HCT116 (cell line): ENCODE measurements at regions not wholly inside any gene's neighbourhood (a gene's known extent, or its start where the extent isn't known, plus 50 kb on each side); places are given as distances from the start of the nearest gene placed in this dataset.

Experiments used
- ATAC-seq: fragments of 200-7000 bp; cut with Tn5 transposase; 2 replicates; pipeline ENCODE4 v1.9.1; 2020; ENCODE audit warnings: mild to moderate bottlenecking, moderate library complexity
- BruUV-seq: library from RNA; stranded (reverse); fragments of 400-500 nt; replicated peaks from 2 replicates; lab custom pipeline; 2021; lab: Mats Ljungman, UMichigan
- CTCF ChIA-PET: fragments of 300-600 bp; sonication (Branson Sonifier 250); formaldehyde crosslinking; loops from one replicate; lab custom pipeline; 2021; ENCODE audit warnings: antibody characterized with exemption; lab: Charles Lee
- POLR2A ChIA-PET: fragments of 300-600, 350-600 bp; sonication (Branson Sonifier 250); formaldehyde crosslinking; loops from one replicate; lab custom pipeline; 2021; ENCODE audit warnings: antibody characterized with exemption; lab: Charles Lee
- RAD21 ChIA-PET, 2 experiments: fragments of 300-600 bp; sonication (Branson Sonifier 250); formaldehyde crosslinking; loops; one replicate each; lab custom pipeline; 2023; ENCODE audit warnings: low total read pairs in 2 of 2; ENCODE audit not compliant: uncharacterized antibody in 2 of 2, unreplicated experiment in 2 of 2, low non-redundant PET in 1 of 2; lab: Charles Lee
- DNase-seq: peaks from one replicate; pipeline ENCODE4 v3.0.0-alpha.2; 2010; ENCODE audit warnings: low read depth, low spot score
- H2AFZ ChIP-seq: fragments of 200-600 bp; shearing (Covaris generic), sonication (generic); 2 replicates; pipeline ENCODE4 v1.6.1; 2017; ENCODE audit warnings: low read depth, mixed run types, mixed read lengths, antibody characterized with exemption, low read length; ENCODE audit not compliant: poor library complexity, severe bottlenecking
- H3K27ac ChIP-seq: 2 replicates; pipeline ENCODE4 v1.5.1; 2012; ENCODE audit warnings: low read depth, low read length
- H3K27me3 ChIP-seq: fragments of 200-600 bp; sonication (generic); 2 replicates; pipeline ENCODE4 v1.6.1; 2016; ENCODE audit warnings: mixed run types, low read length, mixed read lengths; ENCODE audit not compliant: insufficient read depth
- H3K36me3 ChIP-seq, 2 experiments: fragments of 200-500 bp in 1 of 2; fragments of 200-600 bp in 1 of 2; sonication (Bioruptor generic) in 1 of 2; sonication (generic) in 1 of 2; 2 replicates each; pipeline versions ENCODE4 v1.5.1 to v1.6.1; 2014 to 2016; ENCODE audit warnings: low read length in 2 of 2, inconsistent platforms in 1 of 2, mixed read lengths in 1 of 2, mixed run types in 1 of 2; ENCODE audit not compliant: insufficient read depth in 2 of 2, control insufficient read depth in 1 of 2
- H3K4me1 ChIP-seq, 2 experiments: fragments of 200-600 bp in 1 of 2; sonication (generic) in 1 of 2; 2 replicates each; pipeline versions ENCODE4 v1.5.1 to v1.6.1; 2012 to 2017; ENCODE audit warnings: low read length in 2 of 2, inconsistent platforms in 1 of 2, mild to moderate bottlenecking in 1 of 2, mixed read lengths in 1 of 2, mixed run types in 1 of 2, moderate library complexity in 1 of 2; ENCODE audit not compliant: insufficient read depth in 2 of 2, control insufficient read depth in 1 of 2
- H3K4me2 ChIP-seq: fragments of 200-600 bp; sonication (generic); 2 replicates; pipeline ENCODE4 v1.6.1; 2017; ENCODE audit warnings: mixed run types, low read length, mixed read lengths
- H3K4me3 ChIP-seq, 2 experiments: fragments of 200-600 bp in 1 of 2; sonication (generic) in 1 of 2; replicated peaks in 1 of 2; 2 replicates each; pipeline ENCODE4 v1.5.1; 2011 to 2016; ENCODE audit warnings: low read length in 2 of 2, control low read depth in 1 of 2, low read depth in 1 of 2, mild to moderate bottlenecking in 1 of 2, mixed read lengths in 1 of 2, mixed run types in 1 of 2
- H3K79me2 ChIP-seq: fragments of 200-600 bp; sonication (generic); 2 replicates; pipeline ENCODE4 v1.6.1; 2017; ENCODE audit warnings: mild to moderate bottlenecking, mixed run types, low read length, moderate library complexity, mixed read lengths; ENCODE audit not compliant: insufficient read depth
- H3K9ac ChIP-seq: fragments of 200-600 bp; sonication (generic); 2 replicates; pipeline ENCODE4 v1.6.1; 2016; ENCODE audit warnings: low read length, mixed read lengths
- H3K9me2 ChIP-seq: fragments of 200-600 bp; sonication (generic), shearing (Covaris generic); 2 replicates; pipeline ENCODE4 v1.6.1; 2017; ENCODE audit warnings: mixed run types, mild to moderate bottlenecking, moderate library complexity; ENCODE audit not compliant: insufficient read depth
- H3K9me3 ChIP-seq, 2 experiments: fragments of 200-500 bp in 1 of 2; fragments of 200-600 bp in 1 of 2; sonication (Bioruptor generic) in 1 of 2; sonication (generic) in 1 of 2; 2 replicates each; pipeline ENCODE4 v1.6.1; 2014 to 2017; ENCODE audit warnings: low read length in 2 of 2, mixed read lengths in 2 of 2, inconsistent platforms in 1 of 2, low read depth in 1 of 2, mild to moderate bottlenecking in 1 of 2, mixed run types in 1 of 2, moderate library complexity in 1 of 2; ENCODE audit not compliant: control insufficient read depth in 1 of 2, insufficient read depth in 1 of 2
- H4K20me1 ChIP-seq: fragments of 200-600 bp; sonication (generic), shearing (Covaris generic); 2 replicates; pipeline ENCODE4 v1.6.1; 2017; ENCODE audit warnings: mixed run types, mild to moderate bottlenecking, moderate library complexity; ENCODE audit not compliant: insufficient read depth
- EGR1 ChIP-seq: IDR thresholded peaks from 2 replicates; pipeline ENCODE4 v1.6.1; 2012; ENCODE audit warnings: low read depth
- EZH2 ChIP-seq: fragments of 200-600 bp; sonication (generic); IDR thresholded peaks from 2 replicates; pipeline ENCODE4 v1.6.1; 2017; ENCODE audit warnings: antibody characterized with exemption, mixed run types
- FOSL1 ChIP-seq: IDR thresholded peaks from 2 replicates; pipeline ENCODE4 v1.6.1; 2012; ENCODE audit warnings: low read depth
- JUND ChIP-seq: IDR thresholded peaks from 2 replicates; pipeline ENCODE4 v1.6.1; 2012
- RAD21 ChIP-seq: IDR thresholded peaks from 2 replicates; pipeline ENCODE4 v1.6.1; 2012; ENCODE audit warnings: low read depth, mild to moderate bottlenecking
- YY1 ChIP-seq: IDR thresholded peaks from 2 replicates; pipeline ENCODE4 v1.6.1; 2011; ENCODE audit warnings: low read length, low read depth, moderate library complexity, mild to moderate bottlenecking; ENCODE audit not compliant: insufficient replicate concordance; ENCODE audit errors: extremely low read depth
- ZBTB33 ChIP-seq: IDR thresholded peaks from 2 replicates; pipeline ENCODE4 v1.6.1; 2011; ENCODE audit warnings: mild to moderate bottlenecking, low read length, moderate library complexity; ENCODE audit not compliant: insufficient replicate concordance; ENCODE audit errors: extremely low read depth
- intact Hi-C: fragments of 100-400 bp; cut with micrococcal nuclease; formaldehyde crosslinking; loops from 2 replicates; pipeline ENCODE4 v1.10.0; 2022
- TF ChIP-seq, protein P1 (sequence below), 3 experiments: fragments of 200-600 bp in 1 of 3; sonication (generic) in 1 of 3; IDR thresholded peaks in 2 of 3; conservative IDR thresholded peaks in 1 of 3; 2 replicates each; pipeline ENCODE4 v1.5.1; 2012 to 2017; ENCODE audit warnings: low read depth in 2 of 3, low read length in 2 of 3, antibody characterized with exemption in 1 of 3, borderline replicate concordance in 1 of 3, control low read depth in 1 of 3, mild to moderate bottlenecking in 1 of 3, mixed read lengths in 1 of 3, mixed run types in 1 of 3, moderate library complexity in 1 of 3; ENCODE audit not compliant: insufficient read depth in 1 of 3

DNA sequence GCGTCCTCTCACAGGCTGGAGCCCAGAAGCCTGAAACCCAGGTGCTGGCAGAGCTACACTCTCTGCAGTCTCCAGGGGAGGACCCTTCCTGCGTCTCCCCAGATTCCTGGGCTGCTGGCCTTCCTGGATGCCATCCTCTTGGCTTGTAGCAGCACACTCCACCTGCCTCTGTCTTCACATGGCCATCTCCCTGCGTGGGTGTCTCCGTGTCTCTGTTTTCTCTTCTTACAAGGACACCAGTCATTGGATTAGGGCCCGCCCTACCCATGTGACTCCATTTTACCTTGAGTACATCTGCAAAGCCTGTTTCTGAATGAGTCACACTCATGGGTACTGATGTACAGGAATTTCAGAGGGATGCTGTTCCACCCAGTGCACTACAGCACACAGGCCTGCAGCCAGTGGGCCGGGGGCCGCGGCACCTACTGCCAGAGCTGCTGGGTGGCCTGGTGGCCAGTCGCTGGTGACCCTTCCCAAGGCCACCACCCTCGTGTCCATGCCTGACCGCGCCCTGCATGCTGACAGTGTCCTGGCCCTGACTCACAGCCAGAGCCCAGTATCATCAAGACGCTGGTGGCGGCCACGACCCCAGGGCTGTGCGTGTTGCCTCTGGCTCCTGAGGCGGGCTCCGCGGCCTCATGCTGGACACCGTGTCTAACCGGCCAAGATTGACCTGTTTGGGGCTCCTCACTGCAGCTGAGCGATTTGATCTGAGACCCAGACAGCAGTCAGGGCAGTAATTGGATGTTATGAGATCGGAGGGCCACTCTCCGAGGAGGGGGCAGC, 63.6 kb upstream of the NKX1-1 start:
- ChIA-PET POLR2A (no interaction called here), RAD21 (no interaction called here), CTCF (no interaction called here)
- H3K36me3 ChIP-seq, result no peaks in the 10 kb centered on the region
- DNase-seq, result no peak
- H3K9ac ChIP-seq, result no peak overlapping the region
- ATAC-seq, result no peak; the same call in 1 of the 2 replicates
- H3K4me3 ChIP-seq, result no peak overlapping the region
- intact Hi-C loops, result no loop called here
- H3K79me2 ChIP-seq, result no peaks in the 10 kb centered on the region
- no peak overlapping the region for H3K4me2 ChIP-seq
- no peaks in the 10 kb centered on the region for H4K20me1 ChIP-seq
- H3K9me2 ChIP-seq, result no peaks in the 10 kb centered on the region
- TF ChIP-seq ZBTB33, result no peak
- TF ChIP-seq EGR1, result no peak
- TF ChIP-seq, protein P1, sequence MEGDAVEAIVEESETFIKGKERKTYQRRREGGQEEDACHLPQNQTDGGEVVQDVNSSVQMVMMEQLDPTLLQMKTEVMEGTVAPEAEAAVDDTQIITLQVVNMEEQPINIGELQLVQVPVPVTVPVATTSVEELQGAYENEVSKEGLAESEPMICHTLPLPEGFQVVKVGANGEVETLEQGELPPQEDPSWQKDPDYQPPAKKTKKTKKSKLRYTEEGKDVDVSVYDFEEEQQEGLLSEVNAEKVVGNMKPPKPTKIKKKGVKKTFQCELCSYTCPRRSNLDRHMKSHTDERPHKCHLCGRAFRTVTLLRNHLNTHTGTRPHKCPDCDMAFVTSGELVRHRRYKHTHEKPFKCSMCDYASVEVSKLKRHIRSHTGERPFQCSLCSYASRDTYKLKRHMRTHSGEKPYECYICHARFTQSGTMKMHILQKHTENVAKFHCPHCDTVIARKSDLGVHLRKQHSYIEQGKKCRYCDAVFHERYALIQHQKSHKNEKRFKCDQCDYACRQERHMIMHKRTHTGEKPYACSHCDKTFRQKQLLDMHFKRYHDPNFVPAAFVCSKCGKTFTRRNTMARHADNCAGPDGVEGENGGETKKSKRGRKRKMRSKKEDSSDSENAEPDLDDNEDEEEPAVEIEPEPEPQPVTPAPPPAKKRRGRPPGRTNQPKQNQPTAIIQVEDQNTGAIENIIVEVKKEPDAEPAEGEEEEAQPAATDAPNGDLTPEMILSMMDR (IDR thresholded peaks at IDR 0.05 in 2 of 3, conservative IDR thresholded peaks at IDR 0.05 in 1 of 3; ENCODE audit: borderline replicate concordance in 1 of 3, insufficient read depth in 1 of 3, low read depth in 2 of 3, low read length in 2 of 3), result no peak
- TF ChIP-seq EZH2, result no peak
- TF ChIP-seq JUND, result no peak
- TF ChIP-seq RAD21, result no peak
- no peak for TF ChIP-seq YY1
- no peak for TF ChIP-seq FOSL1
- H3K9me3 ChIP-seq, result peaks cover 0 to 10% of the 10 kb centered on the region in 2 experiments; a peak in 2 of 4 replicates
- no peak overlapping the region for H3K27ac ChIP-seq
- BruUV-seq, result no TSS peak
- H3K27me3 ChIP-seq, result no peaks in the 10 kb centered on the region
- peaks cover 0 to 8% of the 10 kb centered on the region in 2 experiments; a peak in 1 of 4 replicates for H3K4me1 ChIP-seq
- no peak overlapping the region for H2AFZ ChIP-seq
